Progenitor cell of endocrine pancreas (in vitro differentiated cells): ENCODE measurements at regions not wholly inside any gene's neighbourhood (a gene's known extent, or its start where the extent isn't known, plus 50 kb on each side); places are given as distances from the start of the nearest gene placed in this dataset.
"Not testable (repeated sequence)": the region's sequence is repeated elsewhere in the genome, so short reads cannot be mapped to it uniquely, and the experiment has no call there.

Experiments used
- DNase-seq: peaks from one replicate; pipeline ENCODE4 v3.0.0; 2021; ENCODE audit warnings: low spot score; ENCODE audit not compliant: unreplicated experiment
- H3K27ac Mint-ChIP-seq: 2 replicates; pipeline ENCODE4 v1.8.0; 2021; ENCODE audit warnings: mild to moderate bottlenecking, moderate library complexity, mixed read lengths
- H3K27me3 Mint-ChIP-seq: 2 replicates; pipeline ENCODE4 v1.8.0; 2021; ENCODE audit warnings: mixed read lengths
- H3K36me3 Mint-ChIP-seq: 2 replicates; pipeline ENCODE4 v1.8.0; 2022; ENCODE audit warnings: mixed read lengths; ENCODE audit not compliant: insufficient read depth
- H3K4me1 Mint-ChIP-seq: 2 replicates; pipeline ENCODE4 v1.8.0; 2021; ENCODE audit warnings: low read depth, mixed read lengths
- H3K4me3 Mint-ChIP-seq: 2 replicates; pipeline ENCODE4 v1.8.0; 2021; ENCODE audit warnings: low read depth, mild to moderate bottlenecking, moderate library complexity, mixed read lengths
- H3K9me3 Mint-ChIP-seq: 2 replicates; pipeline ENCODE4 v1.8.0; 2021; ENCODE audit warnings: low read depth, mixed read lengths
- TF ChIP-seq, protein P1 (sequence below): fragments of 200-600 bp; sonication (generic); IDR thresholded peaks from one replicate; pipeline ENCODE4 v1.5.0; 2021; ENCODE audit warnings: antibody characterized with exemption, mild to moderate bottlenecking; ENCODE audit not compliant: unreplicated experiment

DNA sequence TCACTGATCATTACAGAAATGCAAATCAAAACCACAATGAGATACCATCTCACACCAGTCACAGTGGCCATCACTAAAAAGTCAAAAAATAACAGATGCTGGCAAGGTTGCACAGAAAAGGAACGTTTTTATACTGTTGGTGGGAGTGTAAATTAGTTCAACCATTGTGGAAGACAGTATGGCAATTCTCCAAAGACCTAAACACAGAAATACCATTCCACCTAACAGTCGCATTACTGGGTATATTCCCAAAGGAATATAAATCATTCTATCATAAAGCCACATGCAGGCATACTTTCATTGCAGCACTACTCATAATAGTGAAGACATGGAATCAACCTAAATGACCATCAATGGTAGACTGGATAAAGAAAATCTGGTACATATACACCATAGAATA is 83.2 kb upstream of the ARID5B start:
- H3K27me3 Mint-ChIP-seq = not testable (repeated sequence)

DNA sequence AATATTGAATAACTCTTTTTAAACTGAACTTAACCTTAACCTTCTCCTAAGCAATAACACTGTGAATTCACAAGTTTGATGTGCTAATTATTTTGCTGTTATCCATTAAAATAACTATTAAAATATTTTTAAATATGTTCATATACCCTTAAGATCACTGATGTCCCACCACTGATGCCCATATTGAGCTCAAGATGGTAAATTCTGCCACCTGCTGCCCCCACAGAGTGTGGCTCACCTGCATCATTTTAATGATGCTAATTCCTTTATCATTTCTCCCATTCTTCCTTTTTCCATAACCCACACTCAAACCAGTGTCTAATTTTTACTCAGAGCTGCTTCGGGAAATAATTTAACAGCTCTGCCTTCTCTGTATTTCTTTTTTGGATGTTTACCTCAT is 82.3 kb upstream of the ARID5B start:
- Mint-ChIP-seq H3K9me3 (peaks cover 3% of the 10 kb centered on the region), H3K36me3 (no peaks in the 10 kb centered on the region), H3K27ac (no peak overlapping the region), H3K4me1 (peaks cover 11% of the 10 kb centered on the region), H3K4me3 (no peak overlapping the region), H3K27me3 (no peaks in the 10 kb centered on the region)
- TF ChIP-seq, protein P1, sequence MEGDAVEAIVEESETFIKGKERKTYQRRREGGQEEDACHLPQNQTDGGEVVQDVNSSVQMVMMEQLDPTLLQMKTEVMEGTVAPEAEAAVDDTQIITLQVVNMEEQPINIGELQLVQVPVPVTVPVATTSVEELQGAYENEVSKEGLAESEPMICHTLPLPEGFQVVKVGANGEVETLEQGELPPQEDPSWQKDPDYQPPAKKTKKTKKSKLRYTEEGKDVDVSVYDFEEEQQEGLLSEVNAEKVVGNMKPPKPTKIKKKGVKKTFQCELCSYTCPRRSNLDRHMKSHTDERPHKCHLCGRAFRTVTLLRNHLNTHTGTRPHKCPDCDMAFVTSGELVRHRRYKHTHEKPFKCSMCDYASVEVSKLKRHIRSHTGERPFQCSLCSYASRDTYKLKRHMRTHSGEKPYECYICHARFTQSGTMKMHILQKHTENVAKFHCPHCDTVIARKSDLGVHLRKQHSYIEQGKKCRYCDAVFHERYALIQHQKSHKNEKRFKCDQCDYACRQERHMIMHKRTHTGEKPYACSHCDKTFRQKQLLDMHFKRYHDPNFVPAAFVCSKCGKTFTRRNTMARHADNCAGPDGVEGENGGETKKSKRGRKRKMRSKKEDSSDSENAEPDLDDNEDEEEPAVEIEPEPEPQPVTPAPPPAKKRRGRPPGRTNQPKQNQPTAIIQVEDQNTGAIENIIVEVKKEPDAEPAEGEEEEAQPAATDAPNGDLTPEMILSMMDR = no peak
- DNase-seq = no peak

More for the DNA sequence above, 83.2 kb upstream of the ARID5B start:
- not testable (repeated sequence) for H3K27ac Mint-ChIP-seq, H3K4me3 Mint-ChIP-seq, H3K9me3 Mint-ChIP-seq, DNase-seq, H3K36me3 Mint-ChIP-seq
- peaks cover 17% of the 10 kb centered on the region for H3K4me1 Mint-ChIP-seq

DNA sequence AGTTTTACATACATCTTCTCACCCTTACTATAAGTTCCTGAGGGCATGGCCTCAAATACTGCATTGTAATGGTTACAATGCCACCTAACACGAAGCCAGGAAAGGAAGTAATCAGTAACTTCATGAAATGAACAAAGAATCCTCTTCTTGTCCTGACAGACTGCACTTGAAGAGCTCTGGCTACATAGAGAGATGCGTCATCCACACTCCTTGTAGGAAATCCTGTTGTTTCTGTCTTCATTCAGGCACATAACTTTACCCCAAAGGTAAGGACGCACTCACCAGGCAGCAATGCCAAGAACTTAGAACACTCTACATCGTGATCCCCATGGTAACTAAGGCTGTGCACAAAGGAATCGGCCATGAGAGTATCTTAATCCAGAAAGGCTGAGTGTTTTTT is 80.3 kb upstream of the ARID5B start:
- Mint-ChIP-seq H3K9me3 (peaks cover 3% of the 10 kb centered on the region), H3K27me3 (no peaks in the 10 kb centered on the region), H3K36me3 (no peaks in the 10 kb centered on the region), H3K4me1 (peaks cover 11% of the 10 kb centered on the region), H3K4me3 (no peak overlapping the region), H3K27ac (no peak overlapping the region)
- DNase-seq = no peak
- TF ChIP-seq, protein P1 = no peak

DNA sequence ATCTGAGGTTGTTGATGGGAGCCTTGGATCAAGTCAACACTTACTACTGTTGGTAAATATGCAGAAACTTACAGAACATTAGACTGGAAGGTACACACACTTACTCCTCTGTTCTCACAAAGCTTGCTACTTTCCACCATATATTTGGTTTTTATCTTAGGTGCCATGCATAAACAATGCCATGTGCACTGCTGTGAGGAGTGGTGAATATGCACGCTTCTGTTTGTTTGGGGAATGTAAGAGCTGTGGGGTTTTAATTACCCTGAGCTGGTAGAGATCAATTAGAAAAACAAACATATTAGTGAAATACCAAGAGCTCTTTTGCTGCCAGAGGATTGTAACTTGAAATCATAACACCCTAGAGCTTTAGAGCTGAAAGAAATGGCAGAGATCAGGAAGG is 79.8 kb upstream of the ARID5B start:
- no peak overlapping the region for H3K4me3 Mint-ChIP-seq
- no peak for DNase-seq
- peak overlapping the region; percentile 69 for H3K27ac Mint-ChIP-seq
- H3K9me3 Mint-ChIP-seq = peaks cover 3% of the 10 kb centered on the region
- TF ChIP-seq, protein P1 = no peak
- H3K4me1 Mint-ChIP-seq = peaks cover 11% of the 10 kb centered on the region
- no peaks in the 10 kb centered on the region for H3K27me3 Mint-ChIP-seq
- H3K36me3 Mint-ChIP-seq = no peaks in the 10 kb centered on the region

DNA sequence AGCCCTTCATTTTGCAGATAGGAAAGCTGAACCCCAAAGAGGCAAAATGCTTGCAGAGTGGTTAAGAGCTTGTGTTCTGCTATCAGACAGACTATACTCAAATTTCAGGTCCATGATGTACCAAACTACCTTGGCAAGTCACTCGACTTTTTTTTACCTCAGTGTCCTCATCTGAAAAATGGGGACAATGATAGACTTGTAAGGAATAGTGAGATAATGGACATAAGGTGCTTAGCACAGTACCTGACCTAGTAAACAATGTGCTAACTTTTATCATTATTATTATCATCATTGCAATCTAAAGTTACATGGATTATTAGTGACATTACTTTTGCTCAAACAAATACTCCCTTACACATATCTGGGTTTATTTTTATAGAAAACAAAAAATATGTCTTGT is 79.4 kb upstream of the ARID5B start:
- Mint-ChIP-seq H3K36me3 (no peaks in the 10 kb centered on the region), H3K27me3 (no peaks in the 10 kb centered on the region), H3K4me3 (no peak overlapping the region), H3K9me3 (peaks cover 3% of the 10 kb centered on the region), H3K4me1 (peaks cover 11% of the 10 kb centered on the region), H3K27ac (peak overlapping the region; percentile 69)
- TF ChIP-seq, protein P1 = no peak
- DNase-seq = no peak

DNA sequence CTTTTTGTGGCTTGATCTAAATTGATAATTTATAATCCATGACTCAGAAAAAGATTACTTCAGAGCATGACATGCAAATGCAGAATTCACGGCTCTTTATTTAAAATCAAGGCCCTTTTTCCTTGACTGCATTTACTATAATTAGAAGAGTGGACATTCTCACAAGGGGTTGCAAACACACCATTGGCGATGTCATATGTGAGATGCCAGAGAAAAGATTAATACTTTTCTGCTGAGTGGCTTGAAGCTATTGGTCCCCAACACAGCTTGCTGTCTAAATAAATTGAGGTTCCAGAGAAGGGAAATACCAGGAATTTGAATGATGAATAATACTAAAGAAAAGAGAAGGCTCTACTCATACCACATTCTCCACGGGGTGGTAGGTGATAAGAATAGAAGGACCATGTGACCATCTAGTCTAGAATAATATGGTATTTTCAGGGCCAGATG is 78.7 kb upstream of the ARID5B start:
- TF ChIP-seq, protein P1 = no peak
- no peak for DNase-seq
- no peaks in the 10 kb centered on the region for H3K36me3 Mint-ChIP-seq
- peaks cover 11% of the 10 kb centered on the region for H3K4me1 Mint-ChIP-seq
- H3K9me3 Mint-ChIP-seq = no peaks in the 10 kb centered on the region
- H3K27me3 Mint-ChIP-seq = no peaks in the 10 kb centered on the region
- no peak overlapping the region for H3K27ac Mint-ChIP-seq
- H3K4me3 Mint-ChIP-seq = no peak overlapping the region
